LHCN-M2 (cell line): ENCODE measurements at regions not wholly inside any gene's neighbourhood (a gene's known extent, or its start where the extent isn't known, plus 50 kb on each side); places are given as distances from the start of the nearest gene placed in this dataset.
A peak's percentile ranks its signal among the peaks of the same experiment; 100 is the strongest.
"Not testable (repeated sequence)": the region's sequence is repeated elsewhere in the genome, so short reads cannot be mapped to it uniquely, and the experiment has no call there.

ENCODE experiments used
- DNase-seq: peaks from one replicate; pipeline ENCODE4 v3.0.0-alpha.2; 2012; ENCODE audit warnings: low read depth

DNA sequence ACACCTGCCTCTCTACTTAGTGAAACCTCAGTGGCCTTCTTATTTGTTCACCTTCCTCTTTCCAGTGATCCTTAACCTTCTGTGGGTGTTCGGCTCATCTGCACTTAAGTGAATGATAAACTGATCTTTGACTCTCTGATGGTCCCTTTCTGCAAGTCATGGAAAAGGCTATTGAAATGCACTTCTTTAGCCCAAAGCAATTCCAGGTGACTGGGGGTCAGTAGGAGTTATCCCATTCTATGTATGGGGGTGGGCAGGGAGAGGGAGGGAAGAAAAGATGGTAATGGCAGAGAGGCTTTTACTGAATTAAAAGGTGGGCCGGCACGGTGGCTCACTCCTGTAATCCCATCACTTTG lies 170.8 kb downstream of the RGS9 start:
- no peak for DNase-seq

DNA sequence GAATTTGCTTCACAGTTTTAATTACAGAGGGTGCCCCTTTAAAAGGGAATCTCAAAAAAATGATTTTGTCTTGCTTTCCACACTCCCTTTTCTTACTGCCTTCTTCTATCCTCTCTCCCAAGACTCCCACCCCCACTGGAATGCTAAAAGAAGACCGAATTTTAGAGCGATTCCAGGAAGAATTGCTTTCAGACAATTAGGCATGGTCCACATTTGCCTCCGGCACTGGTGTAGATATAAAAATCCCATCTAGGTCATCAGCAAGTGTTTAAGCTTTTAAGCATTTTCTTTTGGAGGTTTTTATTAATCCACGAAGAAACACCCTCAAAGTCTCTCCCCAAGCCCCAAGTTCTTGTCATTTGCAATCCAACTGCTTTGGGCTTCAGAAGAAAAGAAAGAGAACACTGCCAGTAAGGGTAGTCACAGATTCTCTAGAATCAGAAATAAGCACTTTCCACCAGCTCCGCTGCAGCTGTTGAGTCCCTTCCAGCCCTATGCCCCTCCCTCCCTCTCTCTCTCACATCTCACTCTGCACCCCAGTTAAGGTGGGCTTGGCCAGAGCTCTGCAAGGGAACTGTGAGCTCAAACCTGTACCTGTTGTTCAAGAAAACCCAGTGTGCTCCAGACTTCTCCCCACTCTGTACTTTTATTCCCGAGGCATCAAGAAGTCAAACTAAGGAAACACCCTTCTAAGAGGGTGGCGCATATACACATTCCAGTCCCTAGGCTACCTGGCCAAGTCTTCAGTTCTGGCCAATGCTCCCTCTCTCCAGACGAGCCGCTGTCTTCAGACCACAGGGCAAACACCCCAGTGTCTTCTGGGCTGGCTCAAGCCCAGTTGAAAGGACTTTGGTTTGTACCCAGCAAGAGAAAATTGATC lies 170.2 kb downstream of the RGS9 start:
- DNase-seq = no peak

DNA sequence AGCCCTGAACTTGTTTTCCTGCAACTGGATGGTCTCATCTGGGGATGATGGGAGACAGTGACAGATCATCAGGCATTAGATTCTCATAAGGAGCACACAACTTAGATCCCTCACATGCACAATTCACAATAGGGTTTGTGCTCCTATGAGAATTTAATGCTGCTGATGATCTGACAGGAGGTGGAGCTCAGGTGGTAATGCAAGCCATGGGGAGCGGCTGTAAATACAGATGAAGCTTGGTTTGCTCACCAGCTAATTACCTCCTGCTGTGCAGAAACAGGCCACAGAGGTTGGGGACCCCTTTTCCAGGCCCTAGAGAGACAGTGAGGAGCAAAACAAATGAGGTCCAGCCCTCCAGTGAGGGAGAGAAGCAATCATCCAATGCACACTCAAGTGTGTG lies 168.6 kb downstream of the RGS9 start:
- no peak for DNase-seq

DNA sequence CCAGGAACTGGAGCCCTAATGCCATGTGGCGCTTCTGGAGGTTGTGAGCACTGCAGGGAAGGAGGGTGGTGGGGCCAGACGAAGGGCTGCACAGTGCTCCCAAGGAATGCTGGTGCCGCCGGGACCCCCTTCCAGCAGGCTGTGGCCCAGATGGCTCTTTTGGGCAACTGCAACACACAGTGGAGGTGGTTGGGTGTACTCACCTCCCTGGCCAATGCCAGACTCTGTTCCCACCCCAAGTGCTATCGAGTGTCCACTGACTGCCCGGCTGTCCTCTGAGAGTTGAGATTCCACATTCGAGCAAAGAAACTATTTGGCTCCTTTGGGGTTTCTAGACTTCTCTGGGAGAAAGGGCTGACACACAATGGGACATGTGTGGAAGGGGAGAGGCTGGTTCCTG lies 167.9 kb downstream of the RGS9 start:
- no peak for DNase-seq

DNA sequence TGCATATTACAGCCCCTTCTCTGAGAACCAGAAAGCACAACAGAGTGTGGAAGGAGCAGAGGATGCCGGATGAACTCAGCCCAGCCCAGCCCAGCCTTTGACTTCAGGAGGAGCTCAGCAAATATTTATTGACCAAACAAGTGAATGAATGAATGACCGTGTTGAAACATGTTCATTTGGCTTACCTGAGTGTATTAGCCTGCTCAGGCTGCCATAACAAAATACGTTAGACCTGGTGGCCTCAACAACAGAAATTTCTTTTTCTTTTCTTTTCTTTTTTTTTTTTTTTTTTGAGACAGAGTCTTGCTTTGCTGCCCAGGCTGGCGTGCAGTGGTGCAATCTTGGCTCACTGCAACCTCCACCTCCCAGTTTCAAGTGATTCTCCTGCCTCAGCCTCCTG lies 164.7 kb downstream of the RGS9 start:
- not testable (repeated sequence) for DNase-seq

DNA sequence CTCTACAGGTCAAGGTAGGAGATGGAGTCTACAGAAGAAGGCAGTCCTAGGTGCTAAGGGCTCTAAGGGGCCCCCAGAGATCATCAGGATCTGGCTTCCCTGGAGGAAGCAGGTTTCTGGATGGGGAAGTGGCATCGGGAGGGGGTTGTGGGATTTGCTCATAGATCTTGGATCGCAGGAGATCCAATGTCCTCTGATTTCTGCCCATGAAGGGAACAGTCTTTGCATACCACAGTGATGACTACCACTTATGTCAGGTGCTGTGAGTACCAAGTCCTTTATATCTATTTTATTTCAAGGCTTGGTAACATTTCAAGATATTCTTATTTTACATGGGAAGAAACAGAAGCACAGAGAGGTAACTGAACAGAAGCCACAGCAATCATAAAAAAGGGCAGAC lies 164.0 kb downstream of the RGS9 start:
- DNase-seq = peak; percentile 38

DNA sequence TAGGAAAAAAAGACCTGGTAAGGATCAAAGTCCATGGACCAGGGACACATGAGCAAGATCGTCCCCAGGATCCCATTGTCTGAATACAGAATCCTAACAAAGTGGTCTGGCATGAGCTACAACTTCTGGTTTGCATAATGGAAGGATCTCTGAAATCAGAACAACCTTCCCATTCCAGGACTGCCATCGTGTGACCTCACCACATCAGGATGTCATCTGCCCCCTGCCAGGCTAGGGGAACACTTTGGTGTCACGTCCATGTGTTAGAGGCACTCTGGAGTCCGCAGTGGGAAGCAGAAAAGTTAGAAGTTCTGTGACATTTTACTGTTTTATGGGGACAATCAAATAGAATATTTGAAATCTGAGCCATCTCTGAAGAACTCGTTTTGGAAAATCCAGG lies 160.7 kb downstream of the RGS9 start:
- no peak for DNase-seq

DNA sequence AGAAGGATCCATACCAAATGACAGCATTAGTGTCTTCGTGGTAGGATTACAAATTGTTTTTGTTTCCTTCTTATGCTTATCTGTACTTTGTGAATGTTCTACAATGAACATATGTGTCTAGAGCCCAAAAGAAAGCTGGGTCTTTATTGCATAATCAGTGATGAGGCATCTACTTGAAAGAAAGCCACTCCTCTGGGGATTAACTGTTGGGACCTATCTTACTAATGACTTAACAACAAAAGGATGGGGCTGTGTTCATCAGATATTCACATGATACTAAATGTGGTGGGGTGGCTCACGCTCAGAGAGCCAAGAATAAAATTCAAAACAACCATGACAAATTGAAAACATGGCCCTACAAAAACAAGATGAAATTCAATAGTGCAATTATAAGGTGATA lies 160.2 kb downstream of the RGS9 start:
- peak; percentile 70 for DNase-seq

DNA sequence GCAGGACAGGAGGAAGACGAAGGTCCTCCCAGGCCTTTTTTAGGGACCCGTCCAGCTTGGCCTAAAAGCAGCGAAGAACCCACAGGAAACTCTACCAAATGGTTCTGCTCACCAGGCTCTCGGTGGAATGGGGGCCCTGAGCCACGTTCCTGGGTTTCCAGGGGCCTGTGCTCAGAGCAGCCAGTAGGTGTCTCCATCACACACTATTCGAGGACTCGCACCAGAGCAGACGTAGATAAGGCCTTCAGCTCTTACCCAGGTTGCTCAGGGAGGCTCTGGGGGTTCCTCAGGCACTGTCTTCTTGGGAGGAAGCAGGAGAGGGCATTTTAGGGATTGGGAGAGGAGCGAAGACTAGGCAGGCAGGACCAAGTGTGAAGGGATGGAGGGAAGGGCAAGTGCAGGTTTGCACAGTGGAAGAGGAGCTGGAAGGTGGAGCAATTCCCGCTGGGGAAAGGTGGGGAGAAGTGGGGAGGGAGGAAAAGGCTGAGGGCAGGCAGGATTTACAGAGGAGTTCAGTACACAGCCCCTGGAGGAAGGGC lies 157.1 kb downstream of the RGS9 start:
- peak; percentile 59 for DNase-seq

DNA sequence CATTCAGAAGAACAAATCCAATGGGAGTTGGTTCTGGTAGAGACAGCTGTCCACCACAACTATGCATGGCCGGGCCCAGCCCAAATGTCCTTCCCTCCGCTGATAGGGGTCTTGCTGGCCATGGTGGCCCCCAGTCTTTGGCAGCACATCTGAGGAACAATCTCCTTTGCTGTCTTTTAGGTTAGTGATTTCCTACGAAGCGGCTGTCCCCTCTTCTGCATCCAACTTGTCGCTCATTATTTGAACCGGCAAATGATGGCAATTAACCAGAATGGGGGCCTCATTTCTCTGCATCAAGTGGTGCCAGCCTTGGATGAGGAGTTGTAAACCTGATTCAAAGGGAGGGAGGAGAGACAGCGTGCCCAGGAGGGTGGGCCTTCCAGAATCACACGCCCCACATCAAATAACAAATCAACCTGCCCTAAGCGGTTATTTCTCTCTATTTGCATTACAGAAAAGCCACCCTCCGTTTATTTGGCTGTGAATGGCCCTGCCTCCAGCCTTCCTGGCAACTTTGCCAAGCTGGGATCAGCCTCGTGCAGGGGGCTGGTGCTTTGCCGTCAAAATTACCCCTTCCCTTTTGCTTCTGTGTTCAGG lies 156.5 kb downstream of the RGS9 start:
- DNase-seq = no peak

DNA sequence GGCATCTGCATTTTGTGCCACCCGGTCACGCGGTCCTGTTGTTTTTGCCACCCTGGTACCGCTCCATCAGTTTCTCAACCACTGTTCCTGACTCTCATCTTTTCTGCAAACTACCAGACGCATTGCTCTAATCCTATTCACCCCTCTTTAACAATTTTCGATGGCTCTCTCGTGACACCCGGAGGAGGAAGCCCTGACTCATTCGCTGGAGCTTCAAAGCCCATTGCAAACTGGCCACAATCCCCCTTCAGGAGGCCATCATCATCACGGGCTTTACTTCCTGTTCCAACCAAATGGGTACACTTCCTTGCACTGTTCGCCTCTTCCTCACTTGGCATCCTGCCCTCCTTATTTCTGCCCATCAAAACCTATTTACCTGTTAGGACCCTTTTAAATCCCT lies 155.3 kb downstream of the RGS9 start:
- DNase-seq = no peak

DNA sequence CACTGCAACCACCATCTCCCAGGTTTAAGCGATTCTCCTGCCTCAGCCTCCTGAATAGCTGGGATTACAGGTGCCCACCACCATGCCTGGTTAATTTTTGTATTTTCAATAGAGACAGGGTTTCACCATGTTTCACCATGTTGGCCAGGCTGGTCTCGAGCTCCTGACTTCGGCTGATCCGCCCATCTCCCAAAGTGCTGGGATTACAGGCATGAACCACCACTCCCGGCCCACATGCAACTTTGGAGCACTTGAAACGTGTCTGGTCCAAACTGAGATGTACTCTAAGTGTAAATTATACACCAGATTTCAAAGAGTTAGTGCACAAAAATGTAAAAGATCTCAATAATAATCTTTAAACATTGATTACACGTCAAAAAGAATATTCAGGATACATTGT lies 154.1 kb downstream of the RGS9 start:
- not testable (repeated sequence) for DNase-seq

DNA sequence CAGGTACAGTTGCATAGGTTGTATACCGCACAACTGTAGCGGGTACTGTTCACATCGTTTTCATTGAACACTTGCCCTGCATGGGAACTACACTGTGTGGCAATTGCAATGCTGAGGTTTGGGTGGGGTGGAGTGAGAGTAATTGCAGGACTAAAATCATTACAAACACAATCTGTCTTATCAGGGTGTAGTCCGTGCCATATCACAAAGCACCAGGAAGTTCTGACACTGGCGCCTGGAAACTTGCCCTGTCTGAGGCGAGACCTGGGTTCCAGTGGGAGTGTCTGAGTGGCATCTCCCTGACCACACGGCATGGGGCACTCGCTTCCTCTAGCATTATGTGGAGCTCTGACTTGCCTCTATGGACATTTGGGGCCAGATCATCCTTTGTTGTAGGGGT lies 153.4 kb downstream of the RGS9 start:
- no peak for DNase-seq

DNA sequence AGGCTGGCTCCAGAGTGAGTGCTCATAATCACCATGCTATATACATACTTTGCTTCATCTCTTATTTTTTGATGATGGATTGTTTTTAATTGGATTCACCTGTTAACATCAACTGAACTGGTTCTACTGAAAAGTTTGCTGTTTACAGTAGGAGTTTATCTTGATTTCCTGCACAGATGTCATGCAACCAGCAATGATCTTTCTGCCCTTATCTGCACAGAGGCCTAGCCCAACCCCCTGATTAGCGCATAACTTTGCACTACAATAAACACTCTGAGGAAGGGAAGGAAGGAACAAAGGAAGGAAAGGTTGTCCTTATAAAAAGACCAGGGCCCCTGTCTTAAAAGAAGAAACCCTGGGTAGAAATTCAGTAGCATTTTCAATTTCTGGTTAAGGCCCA lies 152.9 kb downstream of the RGS9 start:
- DNase-seq = no peak

DNA sequence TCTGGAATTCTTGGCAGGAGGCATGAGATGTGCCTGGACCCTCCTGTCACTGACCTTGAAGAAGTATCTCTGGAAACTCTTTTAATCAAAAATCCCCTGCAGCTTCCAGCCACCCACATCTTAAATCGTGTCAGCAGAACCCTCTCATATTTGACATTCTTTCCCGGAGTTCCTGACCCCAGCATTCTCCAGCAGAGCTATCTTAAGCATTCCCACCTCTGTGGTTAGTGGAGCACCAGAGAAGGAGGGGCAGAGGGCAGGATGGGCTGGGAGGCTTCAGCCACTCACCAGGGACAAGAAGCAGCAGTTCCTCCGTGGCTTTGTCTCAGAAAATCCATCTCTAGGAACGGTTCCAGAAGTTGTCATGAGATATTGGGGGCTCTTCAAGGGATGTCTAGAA lies 149.9 kb downstream of the RGS9 start:
- DNase-seq = peak; percentile 24

DNA sequence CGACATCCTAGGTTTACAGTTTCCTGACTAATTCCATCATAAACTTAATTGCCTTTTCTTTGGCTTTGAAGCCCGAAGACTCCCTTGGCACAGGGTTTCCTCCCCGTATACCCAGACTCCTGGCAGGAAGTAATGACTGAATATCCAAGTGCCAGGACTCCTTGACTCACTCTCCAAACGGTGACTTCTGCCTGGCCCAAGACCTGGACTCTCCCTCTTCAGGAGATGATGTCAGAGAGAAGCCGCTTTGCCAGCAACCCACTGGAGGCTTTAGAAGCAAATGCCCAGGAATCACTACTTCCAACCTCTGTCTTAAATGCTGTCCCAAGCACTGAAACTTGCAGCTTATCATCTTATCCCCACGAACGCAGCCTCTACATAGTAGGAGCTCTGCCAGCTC lies 146.5 kb downstream of the RGS9 start:
- DNase-seq = no peak

DNA sequence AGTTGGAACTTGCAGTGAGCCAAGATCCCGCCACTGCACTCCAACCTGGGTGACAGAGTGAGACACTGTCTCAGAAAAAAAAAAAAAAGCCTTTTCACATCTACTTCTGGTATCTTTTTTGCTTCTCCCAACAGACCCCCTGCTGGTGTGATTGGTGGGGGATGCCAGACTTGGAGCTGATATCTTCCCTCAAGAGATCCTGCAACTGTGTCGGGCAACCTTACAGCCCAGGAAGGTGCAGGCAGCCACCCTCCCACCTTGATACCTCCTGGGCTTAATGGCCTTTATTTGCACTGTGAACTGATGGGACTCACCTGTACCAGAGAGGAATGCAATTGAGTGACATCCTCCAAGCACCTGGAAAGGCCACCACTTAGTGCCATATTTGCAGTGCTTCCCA lies 142.3 kb downstream of the RGS9 start:
- no peak for DNase-seq

DNA sequence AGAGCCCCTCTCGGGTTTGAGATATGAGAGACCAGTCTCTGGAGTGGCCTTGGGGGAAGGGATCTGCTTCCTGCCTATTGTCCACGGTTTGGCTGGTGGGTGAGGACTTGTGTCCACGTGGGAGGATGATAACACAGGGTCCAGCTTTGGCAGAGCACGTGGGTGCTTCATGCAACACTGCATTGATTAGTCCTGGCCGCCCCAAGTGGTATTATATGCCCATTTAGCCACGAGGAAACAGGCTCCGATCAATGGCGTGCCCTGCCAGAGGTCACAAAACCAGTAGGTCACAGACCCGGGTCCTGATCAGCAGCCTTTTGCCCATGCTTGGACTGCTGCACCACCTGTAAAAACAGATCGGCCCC lies 141.6 kb downstream of the RGS9 start:
- DNase-seq = no peak

DNA sequence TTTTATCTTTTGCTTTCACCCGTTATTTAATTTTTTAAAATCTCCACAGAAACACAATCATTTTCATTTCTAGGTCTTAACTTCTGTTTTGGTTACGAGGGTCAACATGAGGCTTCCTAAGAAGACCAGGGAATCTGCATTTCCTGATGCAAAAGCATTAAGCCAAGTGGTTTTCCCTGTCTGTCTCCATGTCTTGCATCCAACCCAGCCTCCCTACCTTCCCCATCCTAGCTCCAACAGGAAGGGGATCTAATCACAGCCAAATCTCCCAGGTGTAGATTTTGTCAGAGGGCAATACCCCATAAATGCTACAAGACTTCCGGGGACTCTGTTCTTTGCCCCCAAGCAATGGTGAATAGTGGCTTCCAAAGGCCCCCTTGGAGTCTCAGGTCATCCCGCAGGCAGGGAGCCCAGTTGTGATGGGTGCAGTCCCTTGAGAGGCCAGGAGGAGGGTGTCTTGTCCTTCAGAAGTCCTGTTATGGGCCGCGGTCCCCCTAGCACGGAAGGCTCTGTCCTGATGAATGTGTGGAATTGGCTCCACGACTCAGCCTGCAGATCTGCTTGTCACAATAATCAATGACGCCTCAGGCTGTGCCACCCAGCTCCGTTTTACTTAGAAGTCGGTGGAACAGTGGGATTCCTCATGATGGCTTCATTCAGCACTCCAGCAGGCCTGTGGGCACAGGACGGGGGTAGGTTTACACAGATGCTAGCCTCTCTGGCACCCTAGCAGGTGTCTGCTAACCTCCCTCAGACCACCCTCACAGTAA lies 141.1 kb downstream of the RGS9 start:
- peak; percentile 36 for DNase-seq

DNA sequence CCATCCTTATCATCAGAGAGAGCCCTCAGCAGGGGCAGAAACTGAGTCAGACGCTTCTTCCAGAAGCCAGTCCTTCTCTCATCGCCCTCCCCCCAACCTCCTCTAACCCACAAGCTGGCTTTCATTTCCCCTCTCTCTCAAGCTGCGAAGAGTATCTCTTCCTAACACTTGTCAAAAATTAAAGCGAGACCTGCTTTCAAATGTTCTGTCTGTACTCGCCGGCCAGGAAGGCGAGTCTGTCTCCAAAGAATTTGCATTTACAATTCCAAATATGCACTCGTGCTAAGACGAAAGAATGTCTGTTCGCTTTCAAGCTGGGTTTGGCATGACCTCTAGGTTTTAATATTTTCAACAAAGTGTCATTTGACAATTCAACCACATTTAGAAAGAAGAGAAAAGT lies 140.4 kb downstream of the RGS9 start:
- DNase-seq = no peak
